ENCODE measurements at regions not wholly inside any gene's neighbourhood (a gene's known extent, or its start where the extent isn't known, plus 50 kb on each side); places are given as distances from the start of the nearest gene placed in this dataset.
"Not testable (repeated sequence)": the region's sequence is repeated elsewhere in the genome, so short reads cannot be mapped to it uniquely, and the experiment has no call there.

DNA sequence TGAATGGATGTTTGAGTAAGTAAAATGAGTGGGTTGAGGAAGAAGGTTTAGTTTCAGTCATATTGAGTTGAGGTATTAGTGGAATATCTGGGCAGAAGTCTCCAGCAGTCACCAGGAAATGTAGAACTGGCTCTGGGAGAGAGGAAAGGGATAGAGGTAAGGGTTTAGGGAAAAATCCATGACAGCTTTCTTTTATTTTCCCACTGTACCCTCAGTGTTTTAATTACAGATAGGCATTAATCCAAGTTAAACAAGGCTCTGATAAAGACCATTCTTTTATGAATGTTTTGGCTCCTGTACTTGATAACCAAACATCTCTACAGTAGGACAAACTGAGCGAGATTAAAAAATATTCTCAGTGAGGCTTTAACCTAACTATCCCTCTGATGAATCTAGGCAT, 318.4 kb upstream of the SYNCRIP start:
- DNase-seq (ENCODE audit: low spot score) = no peak

- DNase-seq (ENCODE audit: low spot score) = no peak
Observed at GRCh38 chr6:85948481-85948880, 305.8 kb upstream of the SYNCRIP start.

DNA sequence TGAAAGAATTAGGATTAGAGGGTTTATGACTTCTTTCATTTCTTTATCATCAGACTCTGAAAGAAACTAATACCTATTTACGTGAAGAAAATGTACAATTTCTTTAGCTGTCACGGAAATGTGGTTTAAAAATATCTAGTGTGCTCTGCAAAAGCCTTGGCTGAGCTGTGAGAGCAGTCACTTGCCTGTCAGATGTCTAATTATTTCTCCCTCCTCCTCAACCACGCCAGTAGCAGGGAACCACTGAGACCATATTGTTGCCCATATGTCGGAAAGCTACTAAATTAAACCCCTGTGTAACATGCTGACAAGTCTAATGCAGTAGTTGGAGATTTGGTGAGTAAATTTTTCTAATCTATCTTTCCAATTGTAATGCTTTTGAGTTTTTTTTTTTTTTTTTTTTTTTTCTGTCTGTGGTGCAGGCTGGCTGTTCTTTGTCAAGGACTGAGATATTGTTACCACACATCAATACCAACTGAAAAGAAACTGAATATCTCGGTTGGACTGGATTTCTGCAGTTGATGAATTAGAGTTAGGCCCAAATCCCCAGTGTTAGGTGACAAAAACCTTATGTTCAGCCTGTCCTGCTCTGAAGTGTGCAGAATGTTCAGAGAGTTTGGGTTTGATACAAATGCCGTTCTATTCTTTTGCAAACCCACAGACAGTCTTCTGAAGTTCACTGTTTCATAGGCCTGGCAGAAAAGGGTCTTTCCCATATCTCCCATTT, 302.9 kb upstream of the SYNCRIP start:
- no peak for DNase-seq (ENCODE audit: low spot score)

GRCh38 chr6:85944776-85945175, 302.1 kb upstream of the SYNCRIP start:
- DNase-seq (ENCODE audit: low spot score) = no peak

- no peak for DNase-seq (ENCODE audit: low spot score)
Observed at GRCh38 chr6:85942844-85943243, 300.2 kb upstream of the SYNCRIP start.

GRCh38 chr6:85936916-85937315, 294.2 kb upstream of the SYNCRIP start:
- DNase-seq (ENCODE audit: low spot score) = no peak

GRCh38 chr6:85923013-85923430, 280.3 kb upstream of the SYNCRIP start:
- DNase-seq (ENCODE audit: low spot score) = peak; percentile 76

GRCh38 chr6:85920782-85921181, 278.1 kb upstream of the SYNCRIP start:
- peak; percentile 39 for DNase-seq (ENCODE audit: low spot score)

DNA sequence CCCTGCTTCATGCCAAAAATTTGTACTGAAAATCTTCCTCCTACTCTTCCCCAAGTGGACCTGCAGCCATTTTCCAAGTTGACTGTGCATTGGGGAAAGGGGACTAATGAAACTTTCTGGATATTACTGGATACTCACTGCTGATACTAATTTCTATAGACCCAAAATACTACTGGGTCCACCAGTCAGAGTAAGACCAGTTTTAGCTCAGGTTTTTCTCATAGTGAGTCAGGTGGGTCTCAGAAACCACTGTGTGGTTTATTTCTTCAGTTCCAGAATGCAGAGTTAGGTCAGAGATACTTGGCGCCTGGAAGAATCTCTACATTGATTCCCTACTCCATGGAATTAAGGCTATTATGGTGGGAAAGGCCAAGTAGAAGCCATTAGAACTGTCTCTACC, 274.8 kb upstream of the SYNCRIP start:
- no peak for DNase-seq (ENCODE audit: low spot score)

GRCh38 chr6:85913001-85913400, 270.3 kb upstream of the SYNCRIP start:
- DNase-seq (ENCODE audit: low spot score) = no peak

DNA sequence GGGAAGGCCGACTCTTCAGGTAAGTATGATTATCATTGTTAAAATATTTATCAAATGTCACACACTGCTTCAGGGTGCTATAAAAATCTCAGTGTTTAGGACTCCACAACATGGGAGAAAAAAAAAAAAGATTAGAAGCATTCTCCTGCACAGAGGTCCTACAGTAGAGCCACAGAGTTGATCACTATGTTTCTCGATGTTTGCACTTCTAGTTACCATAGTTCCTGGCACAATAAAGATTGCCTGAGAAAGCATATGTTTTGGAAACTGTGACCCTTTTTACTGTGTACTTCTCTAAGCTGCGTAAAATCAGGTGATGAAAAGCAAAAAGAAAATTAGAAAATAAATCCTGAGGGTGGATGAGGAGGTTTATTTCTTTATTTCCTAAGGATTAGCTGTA, 269.9 kb upstream of the SYNCRIP start:
- DNase-seq (ENCODE audit: low spot score) = no peak

DNA sequence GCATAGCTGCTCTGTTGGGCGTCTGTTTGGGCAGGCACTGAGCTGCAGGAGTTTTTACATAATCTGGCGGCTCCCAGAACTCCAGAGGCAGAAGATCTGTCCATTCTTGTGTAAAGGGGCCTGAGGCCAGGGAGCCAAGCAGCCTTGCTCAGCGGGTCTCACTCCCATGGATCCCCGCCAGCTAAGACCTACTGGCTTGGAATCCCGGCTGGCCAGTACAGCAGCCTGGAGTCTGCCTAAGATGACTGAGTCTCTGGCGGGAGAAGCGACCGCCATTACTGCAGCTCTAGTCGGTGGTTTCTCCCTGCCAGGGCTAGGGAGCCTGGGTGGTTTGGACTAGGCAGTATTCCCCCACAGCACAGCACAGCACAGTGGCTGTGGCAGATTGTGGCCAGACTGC, 268.4 kb upstream of the SYNCRIP start:
- DNase-seq (ENCODE audit: low spot score) = no peak

- not testable (repeated sequence) for DNase-seq (ENCODE audit: low spot score)
Observed at GRCh38 chr6:85908120-85908519, 265.4 kb upstream of the SYNCRIP start.

GRCh38 chr6:85892346-85892745, 249.7 kb upstream of the SYNCRIP start:
- DNase-seq (ENCODE audit: low spot score) = no peak

DNA sequence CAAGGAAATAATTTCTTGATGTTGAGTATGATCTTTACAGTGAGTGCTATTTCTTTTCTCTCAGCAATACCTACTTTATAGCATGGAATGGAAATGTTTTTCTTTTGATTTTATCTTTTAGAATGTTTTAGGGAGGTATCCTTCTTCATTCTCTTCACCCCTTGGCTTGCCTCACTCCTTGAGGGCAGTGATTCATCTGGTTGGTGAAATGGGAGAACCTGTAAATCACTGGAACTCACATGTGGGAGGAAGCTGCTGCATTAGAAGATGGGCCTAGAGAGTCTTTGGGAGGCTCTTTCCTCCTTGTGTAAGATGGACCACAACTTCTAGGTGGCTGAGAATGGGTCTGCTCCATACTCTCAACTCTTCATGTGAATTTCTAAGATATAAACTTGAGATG, 244.8 kb upstream of the SYNCRIP start:
- no peak for DNase-seq (ENCODE audit: low spot score)

- no peak for DNase-seq (ENCODE audit: low spot score)
Observed at GRCh38 chr6:85868685-85869084, 226.0 kb upstream of the SYNCRIP start.

DNA sequence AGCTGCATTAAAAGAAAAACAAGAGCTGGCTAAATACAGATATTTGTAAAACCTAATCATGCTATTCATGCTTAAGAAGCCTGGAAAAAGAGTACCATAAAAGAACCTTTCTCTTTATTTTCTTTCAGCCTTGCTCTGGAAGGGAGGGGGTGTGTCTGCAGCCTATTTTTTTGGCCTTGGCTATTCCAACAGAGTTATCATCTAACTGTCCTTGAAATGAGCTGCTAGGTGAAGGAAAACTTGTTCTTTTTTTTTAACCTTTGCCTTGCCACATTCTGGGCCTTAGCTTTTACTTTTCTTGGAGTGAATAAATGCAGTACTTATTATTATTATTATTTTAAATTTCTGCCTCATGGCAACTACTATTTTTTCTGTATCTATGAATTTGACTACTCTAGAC, 224.9 kb upstream of the SYNCRIP start:
- no peak for DNase-seq (ENCODE audit: low spot score)

- DNase-seq (ENCODE audit: low spot score) = no peak
Observed at GRCh38 chr6:85866758-85867401, 224.2 kb upstream of the SYNCRIP start.

- DNase-seq (ENCODE audit: low spot score) = no peak
Observed at GRCh38 chr6:85866370-85866730, 223.7 kb upstream of the SYNCRIP start.

DNA sequence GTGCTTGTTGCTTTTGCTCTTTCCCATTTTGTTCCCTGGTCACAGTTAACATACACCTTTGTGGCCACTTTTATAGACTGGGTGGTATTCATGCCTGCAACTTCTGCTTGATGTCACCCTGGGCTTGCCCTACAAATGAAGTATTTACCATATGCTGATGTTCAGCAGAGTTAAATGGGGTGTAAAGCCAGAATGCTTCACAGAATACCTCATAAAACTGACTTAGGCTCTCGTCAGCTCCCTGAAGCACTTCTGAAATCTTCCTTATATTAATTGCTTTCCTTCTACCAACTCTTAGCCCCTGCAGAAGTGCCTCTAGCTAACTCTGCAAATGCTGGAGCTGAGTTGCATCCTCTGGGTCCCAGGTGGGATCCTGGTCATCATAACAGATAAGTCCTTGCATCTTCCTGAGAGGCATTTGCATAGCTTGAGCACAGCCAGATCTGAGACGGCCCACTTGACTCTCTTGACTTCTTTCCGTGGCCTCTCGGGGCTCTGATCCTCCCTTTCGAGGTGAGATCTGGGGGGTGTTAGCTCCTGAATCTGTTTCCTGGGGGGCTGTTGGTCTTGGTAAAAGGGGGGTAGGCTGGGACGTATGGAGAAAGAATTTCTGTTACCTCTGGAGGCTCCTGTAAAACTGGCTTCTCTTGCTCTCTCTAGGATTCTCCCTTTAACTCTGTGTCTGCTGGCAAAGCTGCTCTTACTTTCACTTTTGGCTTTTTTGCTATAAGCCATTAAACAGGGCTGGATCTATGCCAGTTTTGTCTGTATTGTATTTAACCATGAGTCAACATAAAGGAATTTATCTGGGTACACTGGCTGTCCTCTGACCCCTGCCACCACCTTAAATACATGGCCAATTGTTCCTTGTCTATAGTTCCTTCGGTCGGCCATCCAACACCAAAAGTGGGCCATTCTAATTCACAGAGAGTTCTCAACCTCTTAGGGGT, 223.0 kb upstream of the SYNCRIP start:
- peak; percentile 92 for DNase-seq (ENCODE audit: low spot score)

DNA sequence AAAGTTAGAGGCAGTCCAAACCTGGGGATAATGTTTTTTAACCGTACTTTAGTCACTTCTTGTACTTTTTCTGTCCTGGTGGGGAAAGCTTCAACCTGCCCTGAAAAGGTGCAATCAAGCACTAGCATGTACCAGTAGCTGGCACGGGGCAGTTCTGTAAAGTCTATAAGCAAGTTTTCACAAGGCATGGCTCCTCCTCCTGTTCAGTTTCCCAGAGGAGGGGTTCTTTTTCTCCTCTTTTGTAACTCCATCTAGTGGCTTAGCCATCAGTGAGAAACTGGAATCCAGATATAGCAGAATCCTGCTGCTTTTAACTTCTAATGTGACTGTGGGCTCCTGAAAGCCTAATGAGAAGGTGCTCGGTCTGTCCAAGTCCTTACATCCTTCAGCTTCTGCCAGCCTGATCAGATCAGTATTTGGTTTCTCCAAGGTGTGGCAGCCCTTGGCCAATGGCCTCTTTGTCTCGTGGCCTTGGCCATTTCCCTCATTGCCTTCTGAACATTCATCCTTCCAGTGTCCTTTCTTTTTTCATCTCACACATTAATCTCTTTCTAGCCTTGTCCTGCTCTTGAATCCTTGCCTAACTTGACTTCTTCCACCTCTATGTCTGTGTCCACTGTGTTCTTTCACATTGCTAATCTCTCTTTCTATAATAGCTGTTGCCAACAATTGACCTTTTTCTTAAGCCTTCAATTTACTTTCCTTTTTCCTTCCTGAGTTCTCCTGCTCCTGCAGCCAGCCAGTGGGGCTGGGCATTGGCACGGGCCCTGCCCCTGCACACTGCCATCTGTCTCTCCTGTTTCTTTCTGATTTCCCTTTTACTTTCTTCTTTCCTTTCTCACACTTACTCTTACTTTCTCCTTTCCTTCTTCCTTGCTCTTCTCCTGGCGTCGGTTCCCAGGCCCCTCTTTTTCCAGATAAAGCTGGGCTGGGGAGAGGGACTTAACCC, 222.0 kb upstream of the SYNCRIP start:
- peak; percentile 10 for DNase-seq (ENCODE audit: low spot score)

GRCh38 chr6:85856235-85856634, 213.5 kb upstream of the SYNCRIP start:
- DNase-seq (ENCODE audit: low spot score) = no peak

Measured in kidney tubule cell (primary cell).